ENCODE measurements at regions not wholly inside any gene's neighbourhood (a gene's known extent, or its start where the extent isn't known, plus 50 kb on each side); places are given as distances from the start of the nearest gene placed in this dataset.

DNA sequence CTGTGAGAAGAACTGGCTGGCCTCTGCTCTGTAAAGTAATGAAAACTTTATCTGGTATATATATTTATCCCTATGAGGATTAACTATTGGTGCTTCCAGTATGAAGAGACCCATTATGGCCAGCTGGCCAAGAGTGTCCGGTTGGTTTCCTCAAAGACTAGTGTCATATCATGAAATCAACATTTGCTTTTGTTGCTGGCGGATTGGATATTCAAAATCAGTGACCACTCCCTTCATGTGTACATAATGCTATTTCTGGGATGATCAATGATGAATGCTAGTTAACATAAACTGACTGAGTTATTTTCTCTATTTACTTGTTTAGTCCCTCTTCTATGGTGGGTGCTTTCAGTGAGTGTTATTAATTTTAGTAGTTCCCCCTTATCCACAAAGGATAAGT, 60.8 kb upstream of the NUDT12 start:
- no peak for DNase-seq (ENCODE audit: low read depth, low spot score)
- Histone ChIP-seq H3K9me1 (ENCODE audit: control insufficient read depth, extremely low read depth, insufficient read depth, low read length) (no peaks in the 10 kb centered on the region), H3K9me3 (ENCODE audit: control insufficient read depth, low read depth, low read length) (no peaks in the 10 kb centered on the region), H3K4me2 (ENCODE audit: control insufficient read depth, extremely low read depth, insufficient read depth, low read depth, low read length) (no peak overlapping the region), H2AFZ (ENCODE audit: control insufficient read depth, low read length) (no peak overlapping the region), H3K79me2 (ENCODE audit: control insufficient read depth, insufficient read depth, low read length) (no peaks in the 10 kb centered on the region), H3K27ac (ENCODE audit: control insufficient read depth, insufficient read depth, low read length) (no peak overlapping the region), H3K9ac (ENCODE audit: control insufficient read depth, extremely low read depth, insufficient read depth, low read length) (no peak overlapping the region), H4K20me1 (ENCODE audit: control insufficient read depth, extremely low read depth, insufficient read depth, low read length) (no peaks in the 10 kb centered on the region), H3K27me3 (ENCODE audit: control insufficient read depth, extremely low read depth, insufficient read depth, low read length) (no peaks in the 10 kb centered on the region), H3K36me3 (ENCODE audit: control insufficient read depth in 2 of 2, extremely low read depth in 1 of 2, insufficient read depth in 2 of 2, low read length in 2 of 2) (no peaks in the 10 kb centered on the region), H3K4me1 (ENCODE audit: control insufficient read depth, extremely low read depth, insufficient read depth, low read length) (peaks cover 19% of the 10 kb centered on the region), H3K4me3 (ENCODE audit: control insufficient read depth in 2 of 3, extremely low read depth in 1 of 3, insufficient read depth in 2 of 3, low read depth in 1 of 3, low read length in 3 of 3) (no peak overlapping the region)
- dilution Hi-C loops (cut with MboI; ENCODE audit: extremely low pct_ligation_motif_present, low sequenced_read_pairs), result no loop called here
- FAIRE-seq, result no peak
- TF ChIP-seq, protein P1, sequence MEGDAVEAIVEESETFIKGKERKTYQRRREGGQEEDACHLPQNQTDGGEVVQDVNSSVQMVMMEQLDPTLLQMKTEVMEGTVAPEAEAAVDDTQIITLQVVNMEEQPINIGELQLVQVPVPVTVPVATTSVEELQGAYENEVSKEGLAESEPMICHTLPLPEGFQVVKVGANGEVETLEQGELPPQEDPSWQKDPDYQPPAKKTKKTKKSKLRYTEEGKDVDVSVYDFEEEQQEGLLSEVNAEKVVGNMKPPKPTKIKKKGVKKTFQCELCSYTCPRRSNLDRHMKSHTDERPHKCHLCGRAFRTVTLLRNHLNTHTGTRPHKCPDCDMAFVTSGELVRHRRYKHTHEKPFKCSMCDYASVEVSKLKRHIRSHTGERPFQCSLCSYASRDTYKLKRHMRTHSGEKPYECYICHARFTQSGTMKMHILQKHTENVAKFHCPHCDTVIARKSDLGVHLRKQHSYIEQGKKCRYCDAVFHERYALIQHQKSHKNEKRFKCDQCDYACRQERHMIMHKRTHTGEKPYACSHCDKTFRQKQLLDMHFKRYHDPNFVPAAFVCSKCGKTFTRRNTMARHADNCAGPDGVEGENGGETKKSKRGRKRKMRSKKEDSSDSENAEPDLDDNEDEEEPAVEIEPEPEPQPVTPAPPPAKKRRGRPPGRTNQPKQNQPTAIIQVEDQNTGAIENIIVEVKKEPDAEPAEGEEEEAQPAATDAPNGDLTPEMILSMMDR (optimal IDR thresholded peaks at IDR 0.05 in 1 of 3, IDR thresholded peaks at IDR 0.05 in 1 of 3, conservative IDR thresholded peaks at IDR 0.05 in 1 of 3; ENCODE audit: extremely low read depth in 1 of 3, insufficient read depth in 2 of 3, low read length in 3 of 3), result no peak
- no peak for TF ChIP-seq EZH2 (IDR thresholded peaks at IDR 0.05; ENCODE audit: low read length)

DNA sequence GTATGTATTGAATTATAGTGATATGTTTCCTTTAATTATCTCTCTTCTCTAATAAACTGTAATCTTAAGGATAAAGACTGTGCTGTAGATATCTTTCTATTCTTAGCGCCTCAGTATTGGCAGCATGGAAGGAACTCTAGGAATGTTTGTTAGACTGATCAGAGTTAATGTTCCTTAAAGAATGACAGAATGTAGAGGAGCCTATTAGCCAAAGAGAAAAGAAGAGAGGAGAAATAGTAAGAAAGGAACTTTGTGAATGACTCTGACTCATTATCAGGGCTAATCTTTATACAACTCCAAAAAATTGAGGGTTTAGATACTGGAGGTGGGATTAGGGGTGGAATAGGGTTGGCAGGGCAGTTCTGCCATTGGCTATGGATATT, 59.0 kb upstream of the NUDT12 start:
- dilution Hi-C loops (cut with MboI; ENCODE audit: extremely low pct_ligation_motif_present, low sequenced_read_pairs), result no loop called here
- DNase-seq (ENCODE audit: low read depth, low spot score) (no peak), FAIRE-seq (no peak)
- Histone ChIP-seq H3K4me3 (ENCODE audit: control insufficient read depth in 2 of 3, extremely low read depth in 1 of 3, insufficient read depth in 2 of 3, low read depth in 1 of 3, low read length in 3 of 3) (no peak overlapping the region), H3K27ac (ENCODE audit: control insufficient read depth, insufficient read depth, low read length) (peak overlapping the region; percentile 50), H3K4me2 (ENCODE audit: control insufficient read depth, extremely low read depth, insufficient read depth, low read depth, low read length) (peak overlapping the region; percentile 29), H3K4me1 (ENCODE audit: control insufficient read depth, extremely low read depth, insufficient read depth, low read length) (peaks cover 19% of the 10 kb centered on the region), H3K9me3 (ENCODE audit: control insufficient read depth, low read depth, low read length) (no peaks in the 10 kb centered on the region), H3K9me1 (ENCODE audit: control insufficient read depth, extremely low read depth, insufficient read depth, low read length) (no peaks in the 10 kb centered on the region), H3K27me3 (ENCODE audit: control insufficient read depth, extremely low read depth, insufficient read depth, low read length) (no peaks in the 10 kb centered on the region), H3K79me2 (ENCODE audit: control insufficient read depth, insufficient read depth, low read length) (no peaks in the 10 kb centered on the region), H3K36me3 (ENCODE audit: control insufficient read depth in 2 of 2, extremely low read depth in 1 of 2, insufficient read depth in 2 of 2, low read length in 2 of 2) (no peaks in the 10 kb centered on the region), H3K9ac (ENCODE audit: control insufficient read depth, extremely low read depth, insufficient read depth, low read length) (no peak overlapping the region), H2AFZ (ENCODE audit: control insufficient read depth, low read length) (peak overlapping the region; percentile 58), H4K20me1 (ENCODE audit: control insufficient read depth, extremely low read depth, insufficient read depth, low read length) (no peaks in the 10 kb centered on the region)
- TF ChIP-seq, protein P1 (optimal IDR thresholded peaks at IDR 0.05 in 1 of 3, IDR thresholded peaks at IDR 0.05 in 1 of 3, conservative IDR thresholded peaks at IDR 0.05 in 1 of 3; ENCODE audit: extremely low read depth in 1 of 3, insufficient read depth in 2 of 3, low read length in 3 of 3), result no peak
- TF ChIP-seq EZH2 (IDR thresholded peaks at IDR 0.05; ENCODE audit: low read length), result no peak
